ENCODE measurements at regions not wholly inside any gene's neighbourhood (a gene's known extent, or its start where the extent isn't known, plus 50 kb on each side); places are given as distances from the start of the nearest gene placed in this dataset.

- Histone ChIP-seq H3K36me3 (no peaks in the 10 kb centered on the region), H3K27me3 (no peaks in the 10 kb centered on the region), H3K9me3 (peaks cover 0 to 3% (median 0%) of the 10 kb centered on the region in 4 donors), H3K27ac (replicated peaks in 1 of 4) (no peak overlapping the region), H3K4me1 (no peaks in the 10 kb centered on the region), H3K4me3 (no peak overlapping the region)
- no peak for DNase-seq (ENCODE audit: extremely low spot score)
- TF ChIP-seq CTCF (IDR thresholded peaks at IDR 0.05) (no peak), POLR2AphosphoS5 (IDR thresholded peaks at IDR 0.05) (no peak), POLR2A (IDR thresholded peaks at IDR 0.05; ENCODE audit: low read depth) (no peak), EP300 (IDR thresholded peaks at IDR 0.05) (no peak)
- intact Hi-C loops (cut with DNase I), result no loop called here
- 91% methylated on average over 6 of the region's 6 CpGs for WGBS
Measured at GRCh38 chr1:94641990-94642389, 100.4 kb upstream of the F3 start.

- WGBS, result 94% methylated on average over 2 of the region's 2 CpGs
- TF ChIP-seq POLR2A (IDR thresholded peaks at IDR 0.05; ENCODE audit: low read depth) (no peak), CTCF (IDR thresholded peaks at IDR 0.05) (no peak), POLR2AphosphoS5 (IDR thresholded peaks at IDR 0.05) (no peak), EP300 (IDR thresholded peaks at IDR 0.05) (no peak)
- H3K4me3 ChIP-seq, result no peak overlapping the region
- H3K4me1 ChIP-seq, result peaks cover 0 to 8% (median 0%) of the 10 kb centered on the region in 4 donors
- no peaks in the 10 kb centered on the region for H3K36me3 ChIP-seq
- H3K27ac ChIP-seq (replicated peaks in 1 of 4), result no peak overlapping the region
- H3K9me3 ChIP-seq, result peaks cover 0 to 3% (median 0%) of the 10 kb centered on the region in 4 donors
- no peak for DNase-seq (ENCODE audit: extremely low spot score)
- intact Hi-C loops (cut with DNase I), result no loop called here
- H3K27me3 ChIP-seq, result no peaks in the 10 kb centered on the region
Measured at GRCh38 chr1:94640125-94640524, 98.6 kb upstream of the F3 start.

- intact Hi-C loops (cut with DNase I), result no loop called here
- peaks cover 0 to 8% (median 0%) of the 10 kb centered on the region in 4 donors for H3K4me1 ChIP-seq
- no peak overlapping the region for H3K4me3 ChIP-seq
- H3K9me3 ChIP-seq, result peaks cover 0 to 3% (median 0%) of the 10 kb centered on the region in 4 donors
- peak; percentile 55 for DNase-seq (ENCODE audit: extremely low spot score)
- 84% methylated on average over 3 of the region's 3 CpGs for WGBS
- peak overlapping the region in 3 of 4 donors; percentile 25 to 31 (median 27) for H3K27ac ChIP-seq (replicated peaks in 1 of 4)
- H3K36me3 ChIP-seq, result no peaks in the 10 kb centered on the region
- TF ChIP-seq CTCF (IDR thresholded peaks at IDR 0.05), result no peak
- TF ChIP-seq POLR2A (IDR thresholded peaks at IDR 0.05; ENCODE audit: low read depth), result no peak
- TF ChIP-seq EP300 (IDR thresholded peaks at IDR 0.05), result no peak
- TF ChIP-seq POLR2AphosphoS5 (IDR thresholded peaks at IDR 0.05), result no peak
- no peaks in the 10 kb centered on the region for H3K27me3 ChIP-seq
Measured at GRCh38 chr1:94637121-94637520, 95.6 kb upstream of the F3 start.

- intact Hi-C loops (cut with DNase I), result no loop called here
- no peaks in the 10 kb centered on the region for H3K36me3 ChIP-seq
- no peaks in the 10 kb centered on the region for H3K27me3 ChIP-seq
- H3K4me3 ChIP-seq, result no peak overlapping the region
- peak overlapping the region; percentile 21 to 52 (median 26) for H3K27ac ChIP-seq (replicated peaks in 1 of 4)
- 82% methylated on average over 3 of the region's 3 CpGs for WGBS
- TF ChIP-seq POLR2AphosphoS5 (IDR thresholded peaks at IDR 0.05) (peak; percentile 37 to 51), CTCF (IDR thresholded peaks at IDR 0.05) (no peak)
- peaks cover 0 to 3% (median 0%) of the 10 kb centered on the region in 4 donors for H3K9me3 ChIP-seq
- peak; percentile 88 for DNase-seq (ENCODE audit: extremely low spot score)
- H3K4me1 ChIP-seq, result peaks cover 0 to 8% (median 0%) of the 10 kb centered on the region in 4 donors
Measured at GRCh38 chr1:94636624-94637023, 95.1 kb upstream of the F3 start.

- peaks cover 0 to 8% (median 0%) of the 10 kb centered on the region in 4 donors for H3K4me1 ChIP-seq
- TF ChIP-seq POLR2A (IDR thresholded peaks at IDR 0.05; ENCODE audit: low read depth) (no peak), POLR2AphosphoS5 (IDR thresholded peaks at IDR 0.05) (no peak), CTCF (IDR thresholded peaks at IDR 0.05) (no peak)
- 93% methylated on average over 2 of the region's 2 CpGs for WGBS
- peak overlapping the region; percentile 21 to 52 (median 26) for H3K27ac ChIP-seq (replicated peaks in 1 of 4)
- intact Hi-C loops (cut with DNase I), result no loop called here
- no peak for DNase-seq (ENCODE audit: extremely low spot score)
- H3K36me3 ChIP-seq, result no peaks in the 10 kb centered on the region
- no peaks in the 10 kb centered on the region for H3K27me3 ChIP-seq
- no peak overlapping the region for H3K4me3 ChIP-seq
- H3K9me3 ChIP-seq, result peaks cover 0 to 3% (median 0%) of the 10 kb centered on the region in 4 donors
Measured at GRCh38 chr1:94636100-94636499, 94.5 kb upstream of the F3 start.
